K562 (cell line): ENCODE measurements at regions not wholly inside any gene's neighbourhood (a gene's known extent, or its start where the extent isn't known, plus 50 kb on each side); places are given as distances from the start of the nearest gene placed in this dataset.

Experiments
- ATAC-seq: fragments of 200-7000 bp; cut with Tn5 transposase; 3 replicates; pipeline ENCODE4 v1.9.1; 2020; ENCODE audit warnings: moderate library complexity
- BruUV-seq: library from RNA; stranded (reverse); fragments of 400-500 nt; replicated peaks from 2 replicates; lab custom pipeline; 2021; lab: Mats Ljungman, UMichigan
- CTCF ChIA-PET: fragments of 300-600 bp; formaldehyde crosslinking; extraction: SDS; loops from one replicate; lab custom pipeline; 2021; ENCODE audit warnings: low intra/inter-chr PET ratio; lab: Yijun Ruan, JAX
- POLR2A ChIA-PET: fragments of 300-600, 350-650 bp; sonication (Branson Sonifier 250); formaldehyde crosslinking; extraction: SDS; loops from one replicate; lab custom pipeline; 2021; ENCODE audit warnings: antibody characterized with exemption, inconsistent platforms; lab: Yijun Ruan, JAX
- DNase-seq, 4 experiments: peaks; one replicate each; pipeline versions ENCODE4 v3.0.0 to v3.0.0-alpha.2; 2011 to 2018; ENCODE audit warnings: low spot score in 3 of 4, mixed read lengths in 3 of 4; ENCODE audit errors: extremely low read depth in 1 of 4
- FAIRE-seq: peaks from 2 replicates; lab custom pipeline; 2011; peaks lifted over from hg19 to GRCh38; lab: Jason Lieb, UNC
- H2AFZ ChIP-seq: 2 replicates; pipeline ENCODE4 v1.6.0; 2011; ENCODE audit warnings: low read depth, low read length, control low read depth, inconsistent platforms
- H3K27ac ChIP-seq: fragments of 200-600 bp; 3 replicates; pipeline ENCODE4 v1.8.0; 2011; ENCODE audit warnings: low read depth, mild to moderate bottlenecking, control low read depth, inconsistent platforms, low read length, moderate library complexity, mixed read lengths; ENCODE audit errors: extremely low read depth
- H3K27me3 ChIP-seq, 2 experiments: fragments of 300-600 bp in 1 of 2; 2 replicates in 1 of 2; 3 replicates in 1 of 2; pipeline versions ENCODE4 v1.6.0 to v1.8.0; 2011; ENCODE audit warnings: inconsistent platforms in 2 of 2, low read length in 2 of 2, mild to moderate bottlenecking in 1 of 2, mixed read lengths in 1 of 2, moderate library complexity in 1 of 2; ENCODE audit not compliant: control insufficient read depth in 2 of 2, insufficient read depth in 2 of 2
- H3K36me3 ChIP-seq: fragments of 300-600 bp; 3 replicates; pipeline ENCODE4 v1.8.0; 2011; ENCODE audit warnings: mild to moderate bottlenecking, low read length, inconsistent platforms; ENCODE audit not compliant: control insufficient read depth, insufficient read depth
- H3K4me1 ChIP-seq, 2 experiments: fragments of 200-600 bp in 1 of 2; replicated peaks in 1 of 2; 2 replicates in 1 of 2; 3 replicates in 1 of 2; pipeline versions ENCODE4 v1.5.1 to v1.8.0; 2011; ENCODE audit warnings: inconsistent platforms in 2 of 2, low read length in 2 of 2, mild to moderate bottlenecking in 1 of 2, mixed read lengths in 1 of 2, moderate library complexity in 1 of 2; ENCODE audit not compliant: control insufficient read depth in 2 of 2, insufficient read depth in 2 of 2
- H3K4me2 ChIP-seq: 2 replicates; pipeline ENCODE4 v1.6.1; 2011; ENCODE audit warnings: low read length, control low read depth, inconsistent platforms, mixed read lengths; ENCODE audit not compliant: insufficient read depth
- H3K4me3 ChIP-seq: fragments of 200-600 bp; sonication (generic), shearing (Covaris generic); 2 replicates; pipeline ENCODE4 v1.5.1; 2016; ENCODE audit warnings: control low read depth, inconsistent platforms
- H3K79me2 ChIP-seq: fragments of 200-600 bp; 3 replicates; pipeline ENCODE4 v1.8.0; 2011; ENCODE audit warnings: low read length, inconsistent platforms; ENCODE audit not compliant: control insufficient read depth, insufficient read depth
- H3K9ac ChIP-seq, 2 experiments: 2 replicates each; pipeline versions ENCODE4 v1.6.0 to v1.6.1; 2011; ENCODE audit warnings: low read depth in 2 of 2, low read length in 2 of 2, control low read depth in 1 of 2, inconsistent platforms in 1 of 2, mild to moderate bottlenecking in 1 of 2, mixed read lengths in 1 of 2; ENCODE audit not compliant: insufficient read depth in 1 of 2
- H3K9me1 ChIP-seq: one replicate; pipeline ENCODE4 v1.6.0; 2011; ENCODE audit warnings: inconsistent platforms, mild to moderate bottlenecking, low read length, moderate library complexity; ENCODE audit not compliant: control insufficient read depth, insufficient read depth
- H3K9me3 ChIP-seq: replicated peaks from 2 replicates; pipeline ENCODE4 v1.5.1; 2011; ENCODE audit warnings: low read depth, low read length, inconsistent platforms; ENCODE audit not compliant: control insufficient read depth, insufficient read depth
- H4K20me1 ChIP-seq: replicated peaks from 2 replicates; pipeline ENCODE4 v1.6.1; 2011; ENCODE audit warnings: low read length, inconsistent platforms, mixed read lengths; ENCODE audit not compliant: control insufficient read depth, insufficient read depth
- MBD1 ChIP-seq: fragments of 250-450 bp; sonication (Bioruptor Pico); IDR thresholded peaks from 2 replicates; pipeline ENCODE4 v1.8.0; 2022; ENCODE audit warnings: inconsistent platforms
- NR0B1 ChIP-seq: fragments of 450-650 bp; IDR thresholded peaks from one replicate; pipeline ENCODE4 v1.6.1; 2018; ENCODE audit warnings: mild to moderate bottlenecking, moderate library complexity; ENCODE audit not compliant: partially characterized antibody
- RFX7 ChIP-seq: fragments of 250-450 bp; sonication (Bioruptor Pico); IDR thresholded peaks from 2 replicates; pipeline ENCODE4 v1.5.1; 2021; ENCODE audit warnings: mild to moderate bottlenecking
- SIN3A ChIP-seq, 2 experiments: fragments of 150-350 bp in 1 of 2; IDR thresholded peaks; 2 replicates each; pipeline ENCODE4 v1.6.1; 2011 to 2016; ENCODE audit warnings: borderline replicate concordance in 2 of 2, low read depth in 2 of 2, low read length in 2 of 2, mild to moderate bottlenecking in 2 of 2, moderate library complexity in 2 of 2; ENCODE audit not compliant: control insufficient read depth in 1 of 2
- ZNF655 ChIP-seq: fragments of 250-450 bp; sonication (Bioruptor Pico); IDR thresholded peaks from 2 replicates; pipeline ENCODE4 v1.5.0; 2021
- WGBS: fragments of 100-300 bp; shearing (Covaris generic); methylation state at CpG from one replicate; pipeline ENCODE4 v1.1.6; 2016; ENCODE audit warnings: low coverage, mixed read lengths; ENCODE audit not compliant: insufficient coverage; ENCODE audit errors: missing lambda C conversion rate; 5-methylcytosine and 5-hydroxymethylcytosine counted together
- in situ Hi-C: fragments of 300-500 bp; cut with MboI; formaldehyde crosslinking; loops from 4 replicates; pipeline ENCODE4 v1.15.0; 2018; ENCODE audit warnings: inconsistent platforms, mixed read lengths
- intact Hi-C: fragments of 100-400 bp; cut with micrococcal nuclease; formaldehyde crosslinking; loops from 2 replicates; pipeline ENCODE4 v1.14.2; 2022
- TF ChIP-seq, protein P1 (sequence below): fragments of 450-650 bp; IDR thresholded peaks from 2 replicates; pipeline ENCODE4 v1.6.1; 2017; ENCODE audit warnings: antibody characterized with exemption
- TF ChIP-seq, protein P2 (sequence below): fragments of 250-450 bp; sonication (Bioruptor Pico); IDR thresholded peaks from 2 replicates; pipeline ENCODE4 v1.5.0; 2021; ENCODE audit warnings: mild to moderate bottlenecking, moderate library complexity
- TF ChIP-seq, protein P3 (sequence below): IDR thresholded peaks from 2 replicates; pipeline ENCODE4 v1.6.1; 2014; ENCODE audit warnings: antibody characterized with exemption

- ATAC-seq (no peak), FAIRE-seq (no peak), DNase-seq (no peak)
- ChIA-PET POLR2A (no interaction called here), CTCF (no interaction called here)
- Histone ChIP-seq H3K4me2 (no peak overlapping the region), H3K4me1 (peaks cover 0 to 14% of the 10 kb centered on the region in 2 experiments; a peak in 2 of 5 replicates), H4K20me1 (no peaks in the 10 kb centered on the region; the same call in 1 of the 2 replicates), H3K79me2 (no peaks in the 10 kb centered on the region), H3K4me3 (no peak overlapping the region), H3K9me3 (no peaks in the 10 kb centered on the region), H3K27ac (no peak overlapping the region)
- in situ Hi-C loops: no loop called here
- TF ChIP-seq, protein P1, sequence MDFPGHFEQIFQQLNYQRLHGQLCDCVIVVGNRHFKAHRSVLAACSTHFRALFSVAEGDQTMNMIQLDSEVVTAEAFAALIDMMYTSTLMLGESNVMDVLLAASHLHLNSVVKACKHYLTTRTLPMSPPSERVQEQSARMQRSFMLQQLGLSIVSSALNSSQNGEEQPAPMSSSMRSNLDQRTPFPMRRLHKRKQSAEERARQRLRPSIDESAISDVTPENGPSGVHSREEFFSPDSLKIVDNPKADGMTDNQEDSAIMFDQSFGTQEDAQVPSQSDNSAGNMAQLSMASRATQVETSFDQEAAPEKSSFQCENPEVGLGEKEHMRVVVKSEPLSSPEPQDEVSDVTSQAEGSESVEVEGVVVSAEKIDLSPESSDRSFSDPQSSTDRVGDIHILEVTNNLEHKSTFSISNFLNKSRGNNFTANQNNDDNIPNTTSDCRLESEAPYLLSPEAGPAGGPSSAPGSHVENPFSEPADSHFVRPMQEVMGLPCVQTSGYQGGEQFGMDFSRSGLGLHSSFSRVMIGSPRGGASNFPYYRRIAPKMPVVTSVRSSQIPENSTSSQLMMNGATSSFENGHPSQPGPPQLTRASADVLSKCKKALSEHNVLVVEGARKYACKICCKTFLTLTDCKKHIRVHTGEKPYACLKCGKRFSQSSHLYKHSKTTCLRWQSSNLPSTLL: no peak
- no peak for TF ChIP-seq ZNF655 (CRISPR knock-in tag)
- no peak for TF ChIP-seq RFX7
- no peak for TF ChIP-seq NR0B1
- TF ChIP-seq, protein P2, sequence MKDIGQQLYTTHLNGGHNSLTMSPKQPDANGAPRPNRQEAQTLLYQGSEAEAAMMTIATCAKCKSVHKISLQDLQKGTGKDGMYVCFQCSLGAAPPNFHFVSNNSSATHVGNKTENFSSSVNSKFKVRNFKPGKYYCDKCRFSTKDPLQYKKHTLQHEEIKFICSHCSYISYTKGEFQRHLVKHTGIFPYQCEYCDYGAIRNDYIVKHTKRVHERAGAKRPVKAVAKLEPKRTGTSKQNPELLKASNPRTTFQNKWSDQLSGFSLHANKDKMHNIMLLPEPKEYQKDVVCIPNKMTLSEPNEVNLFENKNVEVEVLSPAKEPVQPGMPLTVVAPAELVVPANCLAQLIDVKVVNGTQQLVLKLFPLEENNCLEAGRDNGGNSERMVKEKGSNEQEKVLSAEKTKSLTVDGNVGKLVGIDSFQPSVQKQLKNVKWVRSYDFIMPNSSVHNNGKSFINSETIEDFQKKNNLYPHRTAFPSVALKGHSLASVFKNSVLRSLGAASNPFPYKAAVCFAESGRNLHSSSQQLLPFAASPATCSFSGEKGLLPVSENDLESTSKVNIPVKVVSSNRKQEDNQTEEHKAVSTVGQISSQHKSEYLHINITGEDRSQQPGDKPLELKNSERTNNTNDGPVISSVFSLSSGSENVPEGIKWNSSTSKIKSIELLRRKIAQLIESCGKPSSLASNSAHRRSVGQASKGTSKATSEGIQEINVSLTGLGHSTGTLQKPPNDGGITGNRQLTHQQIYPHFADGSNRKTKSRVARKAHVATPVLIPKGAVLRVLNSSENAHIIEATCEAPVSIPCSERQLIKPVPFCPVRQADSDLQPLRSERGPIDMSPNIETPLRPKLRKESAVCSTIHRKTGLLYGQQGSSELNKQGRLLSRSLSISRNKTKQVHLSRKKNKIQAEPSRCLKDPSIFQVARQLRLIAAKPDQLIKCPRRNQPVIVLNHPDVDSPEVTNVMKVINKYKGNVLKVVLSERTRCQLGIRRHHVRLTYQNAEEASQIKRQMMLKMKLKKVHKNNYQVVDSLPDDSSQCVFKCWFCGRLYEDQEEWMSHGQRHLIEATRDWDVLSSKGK: no peak
- no peak for TF ChIP-seq MBD1 (CRISPR knock-in tag)
- TF ChIP-seq, protein P3, sequence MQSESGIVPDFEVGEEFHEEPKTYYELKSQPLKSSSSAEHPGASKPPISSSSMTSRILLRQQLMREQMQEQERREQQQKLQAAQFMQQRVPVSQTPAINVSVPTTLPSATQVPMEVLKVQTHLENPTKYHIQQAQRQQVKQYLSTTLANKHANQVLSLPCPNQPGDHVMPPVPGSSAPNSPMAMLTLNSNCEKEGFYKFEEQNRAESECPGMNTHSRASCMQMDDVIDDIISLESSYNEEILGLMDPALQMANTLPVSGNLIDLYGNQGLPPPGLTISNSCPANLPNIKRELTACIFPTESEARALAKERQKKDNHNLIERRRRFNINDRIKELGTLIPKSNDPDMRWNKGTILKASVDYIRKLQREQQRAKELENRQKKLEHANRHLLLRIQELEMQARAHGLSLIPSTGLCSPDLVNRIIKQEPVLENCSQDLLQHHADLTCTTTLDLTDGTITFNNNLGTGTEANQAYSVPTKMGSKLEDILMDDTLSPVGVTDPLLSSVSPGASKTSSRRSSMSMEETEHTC: no peak
- no peak for TF ChIP-seq SIN3A (IDR thresholded peaks at IDR 0.05; ENCODE audit: borderline replicate concordance in 2 of 2, control insufficient read depth in 1 of 2, low read depth in 2 of 2, low read length in 2 of 2)
- TF ChIP-seq, all 486 proteins: peak for 0
- intact Hi-C loops: no loop called here
- no TSS peak for BruUV-seq
- Histone ChIP-seq H3K36me3 (no peaks in the 10 kb centered on the region), H3K9ac (no peak overlapping the region), H3K27me3 (peaks cover 5 to 35% of the 10 kb centered on the region in 2 experiments), H2AFZ (no peak overlapping the region), H3K9me1 (no peaks in the 10 kb centered on the region)
- WGBS: 0% methylated on average over 4 of the region's 6 CpGs
Observed at GRCh38 chr10:100660365-100660764, 85.0 kb upstream of the PAX2 start.
